ENCODE measurements at regions not wholly inside any gene's neighbourhood (a gene's known extent, or its start where the extent isn't known, plus 50 kb on each side); places are given as distances from the start of the nearest gene placed in this dataset.

DNA sequence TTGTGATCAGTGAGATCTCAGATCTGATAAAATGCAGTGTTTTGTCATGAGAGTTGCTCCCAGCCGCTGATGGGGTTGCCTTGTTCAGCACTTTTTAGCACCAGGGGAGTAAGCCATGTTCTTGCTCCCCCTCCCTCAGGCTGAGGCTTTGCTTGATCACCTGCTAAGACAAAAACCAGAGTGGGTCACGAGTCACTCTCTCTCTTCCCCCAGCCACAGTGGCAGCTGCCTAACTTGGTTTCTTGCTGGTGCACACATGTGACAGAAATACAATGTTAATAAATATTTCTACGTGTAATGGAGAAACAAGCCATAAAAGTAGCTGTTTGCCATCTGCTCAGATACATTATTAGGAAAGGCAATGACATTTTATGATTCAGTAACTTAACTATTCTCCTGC is 212.4 kb upstream of the DMRT1 start:
- TF ChIP-seq EGR1 (IDR thresholded peaks at IDR 0.05) (no peak), EP300 (IDR thresholded peaks at IDR 0.05; ENCODE audit: borderline replicate concordance) (no peak), ZBTB7A (IDR thresholded peaks at IDR 0.05; ENCODE audit: low read depth) (no peak), FOXM1 (IDR thresholded peaks at IDR 0.05; ENCODE audit: borderline replicate concordance, low read depth) (no peak), RAD21 (IDR thresholded peaks at IDR 0.05; ENCODE audit: low read depth) (no peak), CREB1 (IDR thresholded peaks at IDR 0.05; ENCODE audit: low read depth) (no peak), TAF1 (IDR thresholded peaks at IDR 0.05; ENCODE audit: low read depth) (no peak)
- TF ChIP-seq, protein P1, sequence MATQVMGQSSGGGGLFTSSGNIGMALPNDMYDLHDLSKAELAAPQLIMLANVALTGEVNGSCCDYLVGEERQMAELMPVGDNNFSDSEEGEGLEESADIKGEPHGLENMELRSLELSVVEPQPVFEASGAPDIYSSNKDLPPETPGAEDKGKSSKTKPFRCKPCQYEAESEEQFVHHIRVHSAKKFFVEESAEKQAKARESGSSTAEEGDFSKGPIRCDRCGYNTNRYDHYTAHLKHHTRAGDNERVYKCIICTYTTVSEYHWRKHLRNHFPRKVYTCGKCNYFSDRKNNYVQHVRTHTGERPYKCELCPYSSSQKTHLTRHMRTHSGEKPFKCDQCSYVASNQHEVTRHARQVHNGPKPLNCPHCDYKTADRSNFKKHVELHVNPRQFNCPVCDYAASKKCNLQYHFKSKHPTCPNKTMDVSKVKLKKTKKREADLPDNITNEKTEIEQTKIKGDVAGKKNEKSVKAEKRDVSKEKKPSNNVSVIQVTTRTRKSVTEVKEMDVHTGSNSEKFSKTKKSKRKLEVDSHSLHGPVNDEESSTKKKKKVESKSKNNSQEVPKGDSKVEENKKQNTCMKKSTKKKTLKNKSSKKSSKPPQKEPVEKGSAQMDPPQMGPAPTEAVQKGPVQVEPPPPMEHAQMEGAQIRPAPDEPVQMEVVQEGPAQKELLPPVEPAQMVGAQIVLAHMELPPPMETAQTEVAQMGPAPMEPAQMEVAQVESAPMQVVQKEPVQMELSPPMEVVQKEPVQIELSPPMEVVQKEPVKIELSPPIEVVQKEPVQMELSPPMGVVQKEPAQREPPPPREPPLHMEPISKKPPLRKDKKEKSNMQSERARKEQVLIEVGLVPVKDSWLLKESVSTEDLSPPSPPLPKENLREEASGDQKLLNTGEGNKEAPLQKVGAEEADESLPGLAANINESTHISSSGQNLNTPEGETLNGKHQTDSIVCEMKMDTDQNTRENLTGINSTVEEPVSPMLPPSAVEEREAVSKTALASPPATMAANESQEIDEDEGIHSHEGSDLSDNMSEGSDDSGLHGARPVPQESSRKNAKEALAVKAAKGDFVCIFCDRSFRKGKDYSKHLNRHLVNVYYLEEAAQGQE (IDR thresholded peaks at IDR 0.05; ENCODE audit: low read depth), result no peak
- TF ChIP-seq, protein P2, sequence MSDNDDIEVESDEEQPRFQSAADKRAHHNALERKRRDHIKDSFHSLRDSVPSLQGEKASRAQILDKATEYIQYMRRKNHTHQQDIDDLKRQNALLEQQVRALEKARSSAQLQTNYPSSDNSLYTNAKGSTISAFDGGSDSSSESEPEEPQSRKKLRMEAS (IDR thresholded peaks at IDR 0.05), result no peak
